ENCODE measurements at regions not wholly inside any gene's neighbourhood (a gene's known extent, or its start where the extent isn't known, plus 50 kb on each side); places are given as distances from the start of the nearest gene placed in this dataset.

DNA sequence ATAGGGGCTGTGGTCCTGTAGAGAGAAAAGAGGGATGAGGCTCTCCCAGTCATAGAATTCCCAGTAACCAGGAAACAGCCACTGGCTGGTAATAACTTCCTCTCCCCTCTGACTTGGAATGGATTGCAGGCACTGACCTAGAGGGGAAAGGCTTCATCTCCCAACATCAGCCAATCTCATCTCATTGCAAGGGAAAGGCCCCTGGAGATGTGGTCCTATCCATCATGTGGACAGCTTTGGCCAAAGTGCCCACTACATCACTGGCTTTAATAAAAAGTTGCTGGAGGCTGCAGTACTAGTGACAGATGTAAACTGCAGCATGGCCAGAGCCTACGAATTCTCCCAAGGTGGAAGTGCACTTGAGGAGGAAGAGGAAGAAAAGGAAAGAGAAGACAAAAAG is 820.5 kb upstream of the CELF4 start:
- WGBS (ENCODE audit: insufficient coverage) = 73% methylated on average over 1 of the region's 1 CpG
- intact Hi-C loops (cut with micrococcal nuclease) = no loop called here
- Histone ChIP-seq H3K9me3 (ENCODE audit: control insufficient read depth, insufficient read depth, low read length) (no peaks in the 10 kb centered on the region), H3K27me3 (ENCODE audit: control insufficient read depth, insufficient read depth, low read length) (no peaks in the 10 kb centered on the region), H3K4me3 (ENCODE audit: low read length) (no peak overlapping the region), H3K4me1 (ENCODE audit: control insufficient read depth, insufficient read depth, low read length) (no peaks in the 10 kb centered on the region), H3K36me3 (ENCODE audit: control insufficient read depth, insufficient read depth, low read length) (no peaks in the 10 kb centered on the region), H3K27ac (ENCODE audit: low read length) (no peak overlapping the region)
- TF ChIP-seq, protein P1, sequence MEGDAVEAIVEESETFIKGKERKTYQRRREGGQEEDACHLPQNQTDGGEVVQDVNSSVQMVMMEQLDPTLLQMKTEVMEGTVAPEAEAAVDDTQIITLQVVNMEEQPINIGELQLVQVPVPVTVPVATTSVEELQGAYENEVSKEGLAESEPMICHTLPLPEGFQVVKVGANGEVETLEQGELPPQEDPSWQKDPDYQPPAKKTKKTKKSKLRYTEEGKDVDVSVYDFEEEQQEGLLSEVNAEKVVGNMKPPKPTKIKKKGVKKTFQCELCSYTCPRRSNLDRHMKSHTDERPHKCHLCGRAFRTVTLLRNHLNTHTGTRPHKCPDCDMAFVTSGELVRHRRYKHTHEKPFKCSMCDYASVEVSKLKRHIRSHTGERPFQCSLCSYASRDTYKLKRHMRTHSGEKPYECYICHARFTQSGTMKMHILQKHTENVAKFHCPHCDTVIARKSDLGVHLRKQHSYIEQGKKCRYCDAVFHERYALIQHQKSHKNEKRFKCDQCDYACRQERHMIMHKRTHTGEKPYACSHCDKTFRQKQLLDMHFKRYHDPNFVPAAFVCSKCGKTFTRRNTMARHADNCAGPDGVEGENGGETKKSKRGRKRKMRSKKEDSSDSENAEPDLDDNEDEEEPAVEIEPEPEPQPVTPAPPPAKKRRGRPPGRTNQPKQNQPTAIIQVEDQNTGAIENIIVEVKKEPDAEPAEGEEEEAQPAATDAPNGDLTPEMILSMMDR (IDR thresholded peaks at IDR 0.05) = no peak
- Mint-ChIP-seq H3K27me3 (ENCODE audit: low read depth in 2 of 2) (no peaks in the 10 kb centered on the region), H3K4me1 (no peaks in the 10 kb centered on the region), H3K4me3 (no peak overlapping the region), H3K9me3 (peaks cover 5 to 20% of the 10 kb centered on the region in 2 donors), H3K27ac (no peak overlapping the region), H3K36me3 (peaks cover 6% of the 10 kb centered on the region)
- DNase-seq = no peak
- ATAC-seq = no peak

DNA sequence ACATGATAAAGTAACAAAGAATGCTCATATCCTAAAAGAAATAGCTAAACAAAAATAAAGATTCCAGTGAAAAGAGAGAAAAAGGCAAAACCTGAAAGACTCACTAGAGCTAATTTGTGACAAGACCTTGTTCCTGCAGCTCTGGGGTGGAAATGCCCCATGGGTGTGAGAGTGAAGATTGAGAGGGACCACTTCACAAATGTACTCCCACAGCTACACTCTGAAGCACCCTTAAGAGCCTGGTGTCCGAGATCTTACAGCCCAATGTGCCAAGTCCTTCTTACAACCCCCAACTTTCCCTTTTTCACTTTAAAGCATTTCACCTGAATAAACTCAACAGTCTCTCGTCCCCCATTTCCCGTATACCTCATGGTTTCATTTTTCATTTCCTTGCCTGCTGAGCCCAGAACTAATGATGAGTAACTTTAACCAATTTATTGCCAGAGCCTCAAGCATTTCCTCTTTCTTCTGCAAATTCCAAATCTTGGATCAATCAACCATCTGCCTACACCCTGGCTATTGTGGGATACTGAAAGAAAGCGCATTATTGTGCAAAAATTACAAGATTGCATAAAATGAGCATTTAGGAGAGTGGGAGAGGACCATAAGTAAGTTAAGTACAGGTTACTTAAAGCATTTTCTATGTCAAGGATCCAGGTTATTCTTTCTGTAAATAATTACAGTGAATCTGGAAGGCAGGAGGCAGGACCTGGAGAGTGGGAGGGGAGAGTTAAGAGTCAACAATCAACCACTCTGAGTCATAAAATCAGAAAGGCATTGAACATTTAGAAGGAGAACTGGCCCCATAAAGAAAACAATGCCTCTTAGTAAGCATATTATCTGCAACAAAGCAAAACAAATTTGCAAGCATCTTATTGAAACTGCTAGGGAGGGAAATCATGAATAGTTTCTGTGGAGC is 804.4 kb upstream of the CELF4 start:
- H3K4me3 Mint-ChIP-seq = no peak overlapping the region

DNA sequence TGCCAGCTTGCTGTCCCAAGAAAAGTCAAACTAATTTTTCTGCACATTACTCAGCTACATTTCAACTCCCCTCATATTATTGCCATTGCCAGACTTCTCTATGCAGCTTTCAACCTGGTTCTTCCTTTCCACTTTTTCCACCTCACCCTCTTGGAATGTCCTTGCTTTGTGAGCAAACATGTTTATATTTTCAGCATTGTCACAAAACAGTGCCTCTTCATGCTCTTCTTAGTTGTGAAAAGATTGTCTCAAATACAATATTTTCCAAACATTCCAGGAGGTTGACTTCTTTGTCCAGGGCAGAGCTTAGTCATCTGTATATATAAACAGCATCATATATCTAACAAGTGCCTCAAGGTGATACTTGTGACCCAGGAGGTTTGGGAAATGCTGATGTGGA is 803.3 kb upstream of the CELF4 start:
- H3K4me3 ChIP-seq (ENCODE audit: low read length) = no peak overlapping the region
- H3K27ac ChIP-seq (ENCODE audit: low read length) = no peak overlapping the region
- Mint-ChIP-seq H3K27ac (no peak overlapping the region), H3K36me3 (no peaks in the 10 kb centered on the region), H3K4me3 (no peak overlapping the region), H3K9me3 (peaks cover 10 to 24% of the 10 kb centered on the region in 2 donors), H3K27me3 (ENCODE audit: low read depth in 2 of 2) (no peaks in the 10 kb centered on the region), H3K4me1 (no peaks in the 10 kb centered on the region)
- DNase-seq = no peak
- no peaks in the 10 kb centered on the region for H3K27me3 ChIP-seq (ENCODE audit: control insufficient read depth, insufficient read depth, low read length)
- ATAC-seq = no peak
- H3K9me3 ChIP-seq (ENCODE audit: control insufficient read depth, insufficient read depth, low read length) = no peaks in the 10 kb centered on the region
- TF ChIP-seq, protein P1 (IDR thresholded peaks at IDR 0.05) = no peak
- intact Hi-C loops (cut with micrococcal nuclease) = no loop called here
- no peaks in the 10 kb centered on the region for H3K36me3 ChIP-seq (ENCODE audit: control insufficient read depth, insufficient read depth, low read length)
- H3K4me1 ChIP-seq (ENCODE audit: control insufficient read depth, insufficient read depth, low read length) = no peaks in the 10 kb centered on the region

More for the DNA sequence above, 804.4 kb upstream of the CELF4 start:
- ATAC-seq = no peak
- no peaks in the 10 kb centered on the region for H3K4me1 Mint-ChIP-seq
- Histone ChIP-seq H3K36me3 (ENCODE audit: control insufficient read depth, insufficient read depth, low read length) (no peaks in the 10 kb centered on the region), H3K4me1 (ENCODE audit: control insufficient read depth, insufficient read depth, low read length) (no peaks in the 10 kb centered on the region), H3K4me3 (ENCODE audit: low read length) (no peak overlapping the region), H3K27me3 (ENCODE audit: control insufficient read depth, insufficient read depth, low read length) (no peaks in the 10 kb centered on the region), H3K9me3 (ENCODE audit: control insufficient read depth, insufficient read depth, low read length) (no peaks in the 10 kb centered on the region), H3K27ac (ENCODE audit: low read length) (no peak overlapping the region)
- no peaks in the 10 kb centered on the region for H3K36me3 Mint-ChIP-seq
- H3K27ac Mint-ChIP-seq = no peak overlapping the region
- H3K9me3 Mint-ChIP-seq = peaks cover 13 to 22% of the 10 kb centered on the region in 2 donors
- H3K27me3 Mint-ChIP-seq (ENCODE audit: low read depth in 2 of 2) = no peaks in the 10 kb centered on the region
- intact Hi-C loops (cut with micrococcal nuclease) = no loop called here
- WGBS (ENCODE audit: insufficient coverage) = 50% methylated on average over 4 of the region's 4 CpGs
- TF ChIP-seq, protein P1 (IDR thresholded peaks at IDR 0.05) = no peak
- no peak for DNase-seq

DNA sequence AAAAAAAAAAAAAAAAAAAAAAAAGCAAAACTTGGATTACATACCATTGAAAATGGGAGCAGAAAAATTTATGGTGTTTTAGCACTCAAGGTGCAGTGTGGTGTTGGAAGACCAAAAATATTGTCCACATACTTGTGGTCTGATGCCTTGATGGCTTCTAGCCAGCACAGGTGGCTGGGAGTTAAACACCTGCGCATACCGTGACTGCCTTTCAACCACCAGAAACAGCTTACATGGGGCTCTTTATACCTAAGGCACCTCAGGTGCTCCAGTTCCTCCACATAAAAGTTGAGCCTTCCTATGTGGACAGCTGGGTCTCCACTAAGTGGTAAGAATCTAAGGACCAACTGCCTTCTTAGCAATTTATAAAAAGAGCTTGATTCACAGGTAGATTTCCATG is 802.6 kb upstream of the CELF4 start:
- no peak overlapping the region for H3K4me3 Mint-ChIP-seq
- H3K4me1 Mint-ChIP-seq = no peaks in the 10 kb centered on the region
- H3K4me3 ChIP-seq (ENCODE audit: low read length) = no peak overlapping the region
- H3K9me3 ChIP-seq (ENCODE audit: control insufficient read depth, insufficient read depth, low read length) = no peaks in the 10 kb centered on the region
- H3K27ac Mint-ChIP-seq = no peak overlapping the region
- H3K27ac ChIP-seq (ENCODE audit: low read length) = no peak overlapping the region
- TF ChIP-seq, protein P1 (IDR thresholded peaks at IDR 0.05) = no peak
- ATAC-seq = no peak
- intact Hi-C loops (cut with micrococcal nuclease) = no loop called here
- no peaks in the 10 kb centered on the region for H3K4me1 ChIP-seq (ENCODE audit: control insufficient read depth, insufficient read depth, low read length)
- H3K27me3 ChIP-seq (ENCODE audit: control insufficient read depth, insufficient read depth, low read length) = no peaks in the 10 kb centered on the region
- H3K9me3 Mint-ChIP-seq = peaks cover 10 to 25% of the 10 kb centered on the region in 2 donors
- H3K36me3 ChIP-seq (ENCODE audit: control insufficient read depth, insufficient read depth, low read length) = no peaks in the 10 kb centered on the region
- no peak for DNase-seq
- no peaks in the 10 kb centered on the region for H3K27me3 Mint-ChIP-seq (ENCODE audit: low read depth in 2 of 2)
- 82% methylated on average over 2 of the region's 2 CpGs for WGBS (ENCODE audit: insufficient coverage)
- H3K36me3 Mint-ChIP-seq = no peaks in the 10 kb centered on the region
